Activated T-cell treated with anti-CD3 and anti-CD28 coated beads, Interleukin-2, amount 50 U/mL, for 24 hours (primary cell): ENCODE measurements at regions not wholly inside any gene's neighbourhood (a gene's known extent, or its start where the extent isn't known, plus 50 kb on each side); places are given as distances from the start of the nearest gene placed in this dataset.
"Not testable (repeated sequence)": the region's sequence is repeated elsewhere in the genome, so short reads cannot be mapped to it uniquely, and the experiment has no call there.

Experiments
- DNase-seq: peaks from one replicate; pipeline ENCODE4 v3.0.0-alpha.2; 2020
- H3K27ac Mint-ChIP-seq: 2 replicates; pipeline ENCODE4 v1.8.0; 2020; ENCODE audit warnings: mild to moderate bottlenecking, mixed read lengths
- H3K27me3 Mint-ChIP-seq: 2 replicates; pipeline ENCODE4 v1.8.0; 2020; ENCODE audit warnings: mixed read lengths
- H3K36me3 Mint-ChIP-seq: 2 replicates; pipeline ENCODE4 v1.8.0; 2020; ENCODE audit warnings: low read depth, mixed read lengths
- H3K4me1 Mint-ChIP-seq: 2 replicates; pipeline ENCODE4 v1.8.0; 2020; ENCODE audit warnings: low read depth, mixed read lengths
- H3K4me3 Mint-ChIP-seq: 2 replicates; pipeline ENCODE4 v1.8.0; 2020; ENCODE audit warnings: mild to moderate bottlenecking, moderate library complexity, mixed read lengths
- H3K9me3 Mint-ChIP-seq: 2 replicates; pipeline ENCODE4 v1.8.0; 2020; ENCODE audit warnings: mixed read lengths

DNA sequence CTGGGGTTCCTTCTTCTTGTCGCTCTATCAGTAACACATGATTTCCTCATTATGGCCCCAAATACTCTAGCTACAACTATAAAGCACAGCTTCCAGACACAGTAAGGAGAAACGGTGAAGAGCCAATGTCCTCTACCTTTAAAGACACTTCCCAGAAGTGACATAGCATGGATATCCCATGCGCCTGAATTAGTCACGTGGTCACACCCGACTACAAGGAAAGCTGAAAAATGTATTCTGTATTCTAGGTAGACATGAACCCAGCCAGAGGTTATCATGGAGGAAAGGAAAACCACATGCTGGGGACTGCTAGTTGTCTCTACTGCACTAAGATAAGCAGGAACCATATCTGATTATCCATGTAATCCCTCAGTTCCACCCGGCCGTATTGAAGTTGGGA is 244.3 kb downstream of the LMX1A start:
- no peaks in the 10 kb centered on the region for H3K36me3 Mint-ChIP-seq
- no peaks in the 10 kb centered on the region for H3K4me1 Mint-ChIP-seq
- H3K27me3 Mint-ChIP-seq = peaks cover 25% of the 10 kb centered on the region
- no peak overlapping the region for H3K4me3 Mint-ChIP-seq
- no peak overlapping the region for H3K27ac Mint-ChIP-seq
- DNase-seq = no peak
- no peaks in the 10 kb centered on the region for H3K9me3 Mint-ChIP-seq

GRCh38 chr1:165109013-165109412 is 247.5 kb downstream of the LMX1A start:
- Mint-ChIP-seq H3K4me3 (no peak overlapping the region), H3K36me3 (no peaks in the 10 kb centered on the region)

GRCh38 chr1:165092542-165093162 is 263.9 kb downstream of the LMX1A start:
- not testable (repeated sequence) for H3K4me1 Mint-ChIP-seq, H3K4me3 Mint-ChIP-seq, H3K27me3 Mint-ChIP-seq, H3K27ac Mint-ChIP-seq, H3K36me3 Mint-ChIP-seq, DNase-seq
- H3K9me3 Mint-ChIP-seq = peaks cover 26% of the 10 kb centered on the region

More at GRCh38 chr1:165109013-165109412, 247.5 kb downstream of the LMX1A start:
- Mint-ChIP-seq H3K4me1 (no peaks in the 10 kb centered on the region), H3K9me3 (peaks cover 2% of the 10 kb centered on the region), H3K27me3 (peaks cover 11% of the 10 kb centered on the region), H3K27ac (no peak overlapping the region)
- no peak for DNase-seq

- no peaks in the 10 kb centered on the region for H3K4me1 Mint-ChIP-seq
- DNase-seq = no peak
- no peaks in the 10 kb centered on the region for H3K36me3 Mint-ChIP-seq
- H3K4me3 Mint-ChIP-seq = no peak overlapping the region
- H3K27ac Mint-ChIP-seq = no peak overlapping the region
- H3K27me3 Mint-ChIP-seq = no peaks in the 10 kb centered on the region
- H3K9me3 Mint-ChIP-seq = no peaks in the 10 kb centered on the region
These were observed 276.1 kb downstream of the LMX1A start for GRCh38 chr1:165080253-165080896.

- H3K27me3 Mint-ChIP-seq = no peaks in the 10 kb centered on the region
- no peaks in the 10 kb centered on the region for H3K4me1 Mint-ChIP-seq
- no peaks in the 10 kb centered on the region for H3K36me3 Mint-ChIP-seq
- H3K4me3 Mint-ChIP-seq = no peak overlapping the region
- no peaks in the 10 kb centered on the region for H3K9me3 Mint-ChIP-seq
- H3K27ac Mint-ChIP-seq = no peak overlapping the region
- no peak for DNase-seq
These were observed 278.1 kb downstream of the LMX1A start for GRCh38 chr1:165078391-165078790.

- no peaks in the 10 kb centered on the region for H3K9me3 Mint-ChIP-seq
- no peak overlapping the region for H3K4me3 Mint-ChIP-seq
- H3K4me1 Mint-ChIP-seq = no peaks in the 10 kb centered on the region
- H3K27me3 Mint-ChIP-seq = no peaks in the 10 kb centered on the region
- H3K36me3 Mint-ChIP-seq = no peaks in the 10 kb centered on the region
- H3K27ac Mint-ChIP-seq = no peak overlapping the region
- no peak for DNase-seq
These were observed 280.7 kb downstream of the LMX1A start for GRCh38 chr1:165075725-165076370.

GRCh38 chr1:165073185-165074007 is 283.1 kb downstream of the LMX1A start:
- Mint-ChIP-seq H3K4me1 (no peaks in the 10 kb centered on the region), H3K36me3 (no peaks in the 10 kb centered on the region), H3K27me3 (no peaks in the 10 kb centered on the region), H3K27ac (no peak overlapping the region), H3K4me3 (no peak overlapping the region), H3K9me3 (no peaks in the 10 kb centered on the region)
- no peak for DNase-seq

- Mint-ChIP-seq H3K27ac (no peak overlapping the region), H3K27me3 (no peaks in the 10 kb centered on the region), H3K36me3 (no peaks in the 10 kb centered on the region), H3K4me3 (no peak overlapping the region), H3K4me1 (no peaks in the 10 kb centered on the region), H3K9me3 (no peaks in the 10 kb centered on the region)
- no peak for DNase-seq
These were observed 285.8 kb downstream of the LMX1A start for GRCh38 chr1:165070675-165071074.

DNA sequence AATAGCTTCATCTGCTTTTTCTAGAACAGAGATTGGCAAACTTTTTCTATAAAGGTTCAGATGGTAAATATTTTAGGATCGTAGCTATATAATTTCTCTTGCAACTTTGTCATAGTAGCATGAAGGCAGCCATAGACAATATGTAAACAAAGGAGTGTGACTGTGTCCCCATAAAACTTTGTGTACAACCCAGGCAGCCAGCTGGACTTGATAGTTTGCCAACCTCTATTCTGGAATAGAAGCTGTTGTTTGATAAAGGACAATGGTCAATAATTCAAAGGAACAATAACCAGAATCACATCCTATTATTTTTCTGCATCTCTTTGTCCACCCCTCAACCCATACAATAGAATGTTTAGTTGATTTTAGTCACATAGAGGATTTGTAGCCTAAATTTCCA is 286.7 kb downstream of the LMX1A start:
- Mint-ChIP-seq H3K36me3 (no peaks in the 10 kb centered on the region), H3K4me1 (no peaks in the 10 kb centered on the region)

GRCh38 chr1:165068741-165069140 is 287.8 kb downstream of the LMX1A start:
- no peak for DNase-seq
- Mint-ChIP-seq H3K27me3 (no peaks in the 10 kb centered on the region), H3K36me3 (no peaks in the 10 kb centered on the region), H3K27ac (no peak overlapping the region), H3K9me3 (no peaks in the 10 kb centered on the region), H3K4me1 (no peaks in the 10 kb centered on the region), H3K4me3 (no peak overlapping the region)

More for the DNA sequence above, 286.7 kb downstream of the LMX1A start:
- no peak for DNase-seq
- Mint-ChIP-seq H3K27me3 (no peaks in the 10 kb centered on the region), H3K9me3 (no peaks in the 10 kb centered on the region), H3K27ac (no peak overlapping the region), H3K4me3 (no peak overlapping the region)

- Mint-ChIP-seq H3K4me1 (no peaks in the 10 kb centered on the region), H3K27me3 (no peaks in the 10 kb centered on the region), H3K4me3 (no peak overlapping the region), H3K9me3 (no peaks in the 10 kb centered on the region), H3K27ac (no peak overlapping the region), H3K36me3 (no peaks in the 10 kb centered on the region)
- DNase-seq = no peak
These were observed 288.7 kb downstream of the LMX1A start for GRCh38 chr1:165067829-165068228.

GRCh38 chr1:165063181-165063965 is 293.1 kb downstream of the LMX1A start:
- no peak overlapping the region for H3K27ac Mint-ChIP-seq
- no peaks in the 10 kb centered on the region for H3K4me1 Mint-ChIP-seq
- H3K4me3 Mint-ChIP-seq = no peak overlapping the region
- no peaks in the 10 kb centered on the region for H3K36me3 Mint-ChIP-seq
- no peak for DNase-seq
- H3K9me3 Mint-ChIP-seq = no peaks in the 10 kb centered on the region
- H3K27me3 Mint-ChIP-seq = no peaks in the 10 kb centered on the region

GRCh38 chr1:165062346-165062745 is 294.2 kb downstream of the LMX1A start:
- H3K4me3 Mint-ChIP-seq = no peak overlapping the region
- no peak overlapping the region for H3K27ac Mint-ChIP-seq
- no peaks in the 10 kb centered on the region for H3K36me3 Mint-ChIP-seq
- no peaks in the 10 kb centered on the region for H3K9me3 Mint-ChIP-seq
- H3K4me1 Mint-ChIP-seq = no peaks in the 10 kb centered on the region
- no peak for DNase-seq
- no peaks in the 10 kb centered on the region for H3K27me3 Mint-ChIP-seq

- no peaks in the 10 kb centered on the region for H3K9me3 Mint-ChIP-seq
- H3K4me1 Mint-ChIP-seq = no peaks in the 10 kb centered on the region
- H3K4me3 Mint-ChIP-seq = no peak overlapping the region
- H3K36me3 Mint-ChIP-seq = no peaks in the 10 kb centered on the region
- no peak overlapping the region for H3K27ac Mint-ChIP-seq
- no peaks in the 10 kb centered on the region for H3K27me3 Mint-ChIP-seq
- no peak for DNase-seq
These were observed 296.2 kb downstream of the LMX1A start for GRCh38 chr1:165060285-165060793.
